ENCODE measurements at regions not wholly inside any gene's neighbourhood (a gene's known extent, or its start where the extent isn't known, plus 50 kb on each side); places are given as distances from the start of the nearest gene placed in this dataset.

GRCh38 chr4:71287305-71287704 is 51.5 kb upstream of the SLC4A4 start:
- no peak for DNase-seq

DNA sequence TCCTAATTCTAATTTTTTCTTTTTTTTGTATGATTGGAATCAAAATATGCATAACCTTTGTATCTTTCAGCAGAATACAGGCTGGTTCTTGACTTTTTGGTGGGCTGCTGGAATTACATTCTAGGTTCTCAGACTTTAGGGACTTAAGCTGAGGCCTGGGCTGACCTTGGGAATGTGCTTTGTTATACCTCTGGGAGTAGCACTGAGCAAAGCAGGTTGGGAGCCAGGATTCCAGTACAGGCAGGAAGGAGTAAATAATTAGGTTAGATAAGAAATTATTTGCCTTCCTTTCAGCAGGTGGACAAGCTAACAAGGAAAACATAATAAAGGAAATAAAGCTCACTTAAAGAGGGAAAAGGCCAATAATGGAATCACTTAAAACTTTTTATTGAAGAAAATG is 49.9 kb upstream of the SLC4A4 start:
- no peak for DNase-seq
